ENCODE measurements at regions not wholly inside any gene's neighbourhood (a gene's known extent, or its start where the extent isn't known, plus 50 kb on each side); places are given as distances from the start of the nearest gene placed in this dataset.

- TF ChIP-seq RFX5 (IDR thresholded peaks at IDR 0.05) (no peak), REST (IDR thresholded peaks at IDR 0.05) (no peak), CTCF (IDR thresholded peaks at IDR 0.05) (no peak), MAX (IDR thresholded peaks at IDR 0.05) (no peak), CHD4 (IDR thresholded peaks at IDR 0.05; ENCODE audit: borderline replicate concordance) (no peak), ESRRA (IDR thresholded peaks at IDR 0.05; ENCODE audit: borderline replicate concordance, low read length) (no peak), USF2 (IDR thresholded peaks at IDR 0.05) (no peak), POLR2A (IDR thresholded peaks at IDR 0.05; ENCODE audit: low read length) (no peak)
Observed at GRCh38 chr7:3201306-3201705, 99.7 kb upstream of the SDK1 start.

Measured in A549 (cell line).